ENCODE measurements at regions not wholly inside any gene's neighbourhood (a gene's known extent, or its start where the extent isn't known, plus 50 kb on each side); places are given as distances from the start of the nearest gene placed in this dataset.
"Not testable (repeated sequence)": the region's sequence is repeated elsewhere in the genome, so short reads cannot be mapped to it uniquely, and the experiment has no call there.

- no peak for DNase-seq
Measured at GRCh38 chr2:67571785-67572718, 174.9 kb downstream of the ETAA1 start.

GRCh38 chr2:67572721-67573435 is 175.7 kb downstream of the ETAA1 start:
- DNase-seq = no peak

- no peak for DNase-seq
Measured at GRCh38 chr2:67574230-67574629, 177.1 kb downstream of the ETAA1 start.

- no peak for DNase-seq
Measured at GRCh38 chr2:67576226-67576625, 179.1 kb downstream of the ETAA1 start.

- DNase-seq = no peak
Measured at GRCh38 chr2:67576991-67577390, 179.9 kb downstream of the ETAA1 start.

GRCh38 chr2:67579216-67579615 is 182.1 kb downstream of the ETAA1 start:
- DNase-seq = no peak

- no peak for DNase-seq
Measured at GRCh38 chr2:67579806-67580205, 182.7 kb downstream of the ETAA1 start.

- DNase-seq = no peak
Measured at GRCh38 chr2:67581751-67582150, 184.6 kb downstream of the ETAA1 start.

- no peak for DNase-seq
Measured at GRCh38 chr2:67583185-67583584, 186.1 kb downstream of the ETAA1 start.

GRCh38 chr2:67585400-67585799 is 188.3 kb downstream of the ETAA1 start:
- DNase-seq = no peak

GRCh38 chr2:67589121-67589520 is 192.0 kb downstream of the ETAA1 start:
- DNase-seq = not testable (repeated sequence)

- not testable (repeated sequence) for DNase-seq
Measured at GRCh38 chr2:67594522-67594921, 197.4 kb downstream of the ETAA1 start.

GRCh38 chr2:67596871-67597270 is 199.7 kb downstream of the ETAA1 start:
- DNase-seq = no peak

GRCh38 chr2:67599561-67599960 is 202.4 kb downstream of the ETAA1 start:
- DNase-seq = no peak

- no peak for DNase-seq
Measured at GRCh38 chr2:67600222-67600871, 203.2 kb downstream of the ETAA1 start.

GRCh38 chr2:67600946-67601345 is 203.8 kb downstream of the ETAA1 start:
- DNase-seq = no peak

- no peak for DNase-seq
Measured at GRCh38 chr2:67604360-67604759, 207.2 kb downstream of the ETAA1 start.

GRCh38 chr2:67612576-67613042 is 215.5 kb downstream of the ETAA1 start:
- DNase-seq = no peak

- no peak for DNase-seq
Measured at GRCh38 chr2:67613227-67613626, 216.1 kb downstream of the ETAA1 start.

- DNase-seq = no peak
Measured at GRCh38 chr2:67614454-67614853, 217.3 kb downstream of the ETAA1 start.

- DNase-seq = no peak
Measured at GRCh38 chr2:67616749-67617148, 219.6 kb downstream of the ETAA1 start.

- DNase-seq = no peak
Measured at GRCh38 chr2:67619204-67619603, 222.1 kb downstream of the ETAA1 start.

- DNase-seq = not testable (repeated sequence)
Measured at GRCh38 chr2:67623741-67624140, 226.6 kb downstream of the ETAA1 start.

All from NCI-H446 treated with DMSO at 0.1 percent for 48 hours (cell line).